ENCODE measurements at regions not wholly inside any gene's neighbourhood (a gene's known extent, or its start where the extent isn't known, plus 50 kb on each side); places are given as distances from the start of the nearest gene placed in this dataset.

DNA sequence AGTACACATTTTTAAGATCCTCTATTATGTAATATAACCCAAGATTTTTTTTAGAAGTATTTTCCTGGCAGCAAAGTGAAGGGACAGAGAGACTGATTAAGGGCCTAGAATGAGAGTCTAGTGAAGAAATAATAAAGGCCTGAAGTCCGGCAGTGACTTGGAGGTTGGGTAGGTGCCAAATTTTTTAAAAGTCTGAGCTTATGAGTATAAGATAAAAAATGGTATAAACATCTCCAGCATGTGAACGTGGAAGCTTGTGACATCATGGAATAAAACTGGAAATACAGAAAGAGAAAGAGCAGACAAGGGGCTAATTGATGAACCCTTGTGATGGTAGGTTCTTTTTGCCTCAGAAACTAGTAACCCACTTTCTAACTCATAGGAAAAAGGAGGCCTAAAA is 174.6 kb downstream of the SUCLA2 start:
- no peaks in the 10 kb centered on the region for H3K4me1 ChIP-seq
- intact Hi-C loops (cut with DNase I), result no loop called here
- H3K27ac ChIP-seq, result no peak overlapping the region
- no peaks in the 10 kb centered on the region for H3K36me3 ChIP-seq (ENCODE audit: insufficient read depth in 1 of 2, low read depth in 1 of 2)
- TF ChIP-seq, protein P1, sequence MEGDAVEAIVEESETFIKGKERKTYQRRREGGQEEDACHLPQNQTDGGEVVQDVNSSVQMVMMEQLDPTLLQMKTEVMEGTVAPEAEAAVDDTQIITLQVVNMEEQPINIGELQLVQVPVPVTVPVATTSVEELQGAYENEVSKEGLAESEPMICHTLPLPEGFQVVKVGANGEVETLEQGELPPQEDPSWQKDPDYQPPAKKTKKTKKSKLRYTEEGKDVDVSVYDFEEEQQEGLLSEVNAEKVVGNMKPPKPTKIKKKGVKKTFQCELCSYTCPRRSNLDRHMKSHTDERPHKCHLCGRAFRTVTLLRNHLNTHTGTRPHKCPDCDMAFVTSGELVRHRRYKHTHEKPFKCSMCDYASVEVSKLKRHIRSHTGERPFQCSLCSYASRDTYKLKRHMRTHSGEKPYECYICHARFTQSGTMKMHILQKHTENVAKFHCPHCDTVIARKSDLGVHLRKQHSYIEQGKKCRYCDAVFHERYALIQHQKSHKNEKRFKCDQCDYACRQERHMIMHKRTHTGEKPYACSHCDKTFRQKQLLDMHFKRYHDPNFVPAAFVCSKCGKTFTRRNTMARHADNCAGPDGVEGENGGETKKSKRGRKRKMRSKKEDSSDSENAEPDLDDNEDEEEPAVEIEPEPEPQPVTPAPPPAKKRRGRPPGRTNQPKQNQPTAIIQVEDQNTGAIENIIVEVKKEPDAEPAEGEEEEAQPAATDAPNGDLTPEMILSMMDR (IDR thresholded peaks at IDR 0.05), result no peak
- no peak overlapping the region for H3K4me3 ChIP-seq
- no peaks in the 10 kb centered on the region for H3K27me3 ChIP-seq (ENCODE audit: insufficient read depth in 3 of 3, low read length in 2 of 3)
- WGBS, 3 donors, result 42 to 55% (median 53%) methylated on average over 2 of the region's 2 CpGs
- no peaks in the 10 kb centered on the region for H3K9me3 ChIP-seq
- ATAC-seq, result no peak
- no peak for DNase-seq

DNA sequence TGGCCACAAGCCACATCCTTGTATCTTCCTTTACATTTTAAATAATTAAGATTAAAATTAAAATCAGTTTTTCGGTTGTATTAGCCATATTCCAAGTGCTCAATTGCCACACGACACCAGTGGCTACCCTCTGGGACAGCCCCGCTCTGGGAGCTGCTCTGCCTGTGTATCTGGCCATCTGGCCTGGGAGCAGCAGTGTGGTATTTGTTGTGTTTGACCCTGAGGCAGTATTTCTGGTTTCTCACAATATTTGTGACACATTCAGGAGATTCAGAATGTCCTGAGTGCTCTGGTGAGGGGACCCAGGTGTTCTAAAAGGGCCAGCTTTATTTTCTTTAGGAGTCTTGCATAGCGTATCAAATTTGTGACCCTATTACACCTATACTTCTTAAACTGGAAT is 179.0 kb downstream of the SUCLA2 start:
- intact Hi-C loops (cut with DNase I), result no loop called here
- H3K4me1 ChIP-seq, result no peaks in the 10 kb centered on the region
- ATAC-seq (no peak), DNase-seq (no peak)
- H3K27me3 ChIP-seq (ENCODE audit: insufficient read depth in 3 of 3, low read length in 2 of 3), result no peaks in the 10 kb centered on the region
- WGBS, 3 donors, result 76 to 82% (median 81%) methylated on average over 4 of the region's 4 CpGs
- no peak overlapping the region for H3K4me3 ChIP-seq
- no peak overlapping the region for H3K27ac ChIP-seq
- no peaks in the 10 kb centered on the region for H3K36me3 ChIP-seq (ENCODE audit: insufficient read depth in 1 of 2, low read depth in 1 of 2)
- TF ChIP-seq, protein P1 (IDR thresholded peaks at IDR 0.05), result no peak
- H3K9me3 ChIP-seq, result no peaks in the 10 kb centered on the region

DNA sequence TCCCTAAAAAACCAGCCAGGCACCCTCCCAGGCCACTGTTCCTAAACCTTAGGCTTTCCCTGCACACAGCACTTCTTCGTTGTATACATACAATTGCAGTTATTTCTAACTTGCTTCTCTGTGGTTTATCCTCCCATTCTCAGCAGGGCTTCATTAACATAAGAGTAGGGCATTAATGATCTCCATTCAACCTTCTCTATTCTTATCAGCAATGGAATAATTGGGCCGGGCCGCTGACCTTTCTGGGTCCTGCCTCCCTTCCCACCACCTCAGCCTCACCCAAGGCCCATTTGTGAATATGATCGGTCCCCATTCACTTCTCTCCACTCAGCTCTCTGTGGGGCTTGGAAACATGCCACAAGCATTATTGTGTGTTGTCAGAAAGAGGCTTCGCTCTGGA is 184.2 kb downstream of the SUCLA2 start:
- ATAC-seq, result no peak
- no peaks in the 10 kb centered on the region for H3K4me1 ChIP-seq
- 59 to 72% (median 72%) methylated on average over 5 of the region's 5 CpGs for WGBS, 3 donors

DNA sequence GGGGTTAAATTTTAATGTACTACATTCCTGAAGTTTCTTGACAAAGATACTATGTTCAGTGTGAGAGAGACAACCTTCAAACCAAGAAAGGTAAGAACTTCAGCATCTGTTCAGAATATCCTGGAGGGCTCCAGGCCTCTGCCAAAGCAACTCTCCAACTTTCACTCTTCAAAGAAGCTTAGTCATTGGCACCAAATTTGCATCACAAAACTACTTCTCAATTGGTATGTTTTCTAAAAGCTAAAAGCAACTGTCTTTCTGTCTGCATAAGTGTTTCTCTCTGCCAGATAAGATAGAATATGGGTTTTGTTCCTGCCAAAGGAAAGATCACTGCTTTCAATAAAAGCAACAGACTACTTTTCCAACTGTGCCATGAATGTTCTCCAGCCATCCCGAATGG is 187.4 kb downstream of the SUCLA2 start:
- no peak overlapping the region for H3K27ac ChIP-seq
- 79 to 86% (median 85%) methylated on average over 1 of the region's 1 CpG for WGBS, 3 donors
- TF ChIP-seq, protein P1 (IDR thresholded peaks at IDR 0.05), result no peak
- ATAC-seq, result no peak
- intact Hi-C loops (cut with DNase I), result no loop called here
- no peaks in the 10 kb centered on the region for H3K9me3 ChIP-seq
- no peaks in the 10 kb centered on the region for H3K27me3 ChIP-seq (ENCODE audit: insufficient read depth in 3 of 3, low read length in 2 of 3)
- no peak for DNase-seq
- H3K36me3 ChIP-seq (ENCODE audit: insufficient read depth in 1 of 2, low read depth in 1 of 2), result no peaks in the 10 kb centered on the region
- H3K4me3 ChIP-seq, result no peak overlapping the region
- H3K4me1 ChIP-seq, result no peaks in the 10 kb centered on the region

More for the DNA sequence above, 184.2 kb downstream of the SUCLA2 start:
- Histone ChIP-seq H3K27me3 (ENCODE audit: insufficient read depth in 3 of 3, low read length in 2 of 3) (no peaks in the 10 kb centered on the region), H3K4me3 (no peak overlapping the region), H3K36me3 (ENCODE audit: insufficient read depth in 1 of 2, low read depth in 1 of 2) (no peaks in the 10 kb centered on the region), H3K9me3 (no peaks in the 10 kb centered on the region), H3K27ac (no peak overlapping the region)
- intact Hi-C loops (cut with DNase I), result no loop called here
- TF ChIP-seq, protein P1 (IDR thresholded peaks at IDR 0.05), result no peak
- no peak for DNase-seq

GRCh38 chr13:47809411-47809810 is 191.7 kb downstream of the SUCLA2 start:
- 53 to 68% (median 58%) methylated on average over 1 of the region's 1 CpG for WGBS, 3 donors
- Histone ChIP-seq H3K4me3 (no peak overlapping the region), H3K27ac (no peak overlapping the region), H3K27me3 (ENCODE audit: insufficient read depth in 3 of 3, low read length in 2 of 3) (no peaks in the 10 kb centered on the region), H3K4me1 (no peaks in the 10 kb centered on the region), H3K9me3 (no peaks in the 10 kb centered on the region), H3K36me3 (ENCODE audit: insufficient read depth in 1 of 2, low read depth in 1 of 2) (no peaks in the 10 kb centered on the region)
- intact Hi-C loops (cut with DNase I), result no loop called here
- TF ChIP-seq, protein P1 (IDR thresholded peaks at IDR 0.05), result no peak
- no peak for DNase-seq
- ATAC-seq, result no peak

All from psoas muscle (tissue), 7 donors.